ENCODE measurements at regions not wholly inside any gene's neighbourhood (a gene's known extent, or its start where the extent isn't known, plus 50 kb on each side); places are given as distances from the start of the nearest gene placed in this dataset.

DNA sequence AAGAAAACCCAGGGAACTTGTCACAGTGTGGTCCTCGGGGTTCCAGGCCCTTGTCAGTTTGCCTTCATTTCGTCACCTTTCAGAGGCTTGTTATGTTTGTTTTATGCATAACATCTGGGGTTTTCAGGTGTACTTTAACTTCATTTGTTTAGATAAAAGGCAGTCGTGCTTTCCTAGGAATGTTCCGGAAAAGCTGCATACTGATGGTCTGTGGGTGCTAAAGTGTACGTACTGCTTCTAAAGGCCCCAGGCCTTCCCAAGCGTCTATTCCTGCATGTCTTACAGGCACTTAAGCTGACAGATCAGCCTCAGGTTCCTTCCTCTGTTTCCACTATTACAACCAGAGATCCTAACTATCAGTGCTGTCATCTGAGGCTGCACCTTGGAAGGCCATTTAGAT is 95.6 kb upstream of the ANKH start:
- DNase-seq = no peak

DNA sequence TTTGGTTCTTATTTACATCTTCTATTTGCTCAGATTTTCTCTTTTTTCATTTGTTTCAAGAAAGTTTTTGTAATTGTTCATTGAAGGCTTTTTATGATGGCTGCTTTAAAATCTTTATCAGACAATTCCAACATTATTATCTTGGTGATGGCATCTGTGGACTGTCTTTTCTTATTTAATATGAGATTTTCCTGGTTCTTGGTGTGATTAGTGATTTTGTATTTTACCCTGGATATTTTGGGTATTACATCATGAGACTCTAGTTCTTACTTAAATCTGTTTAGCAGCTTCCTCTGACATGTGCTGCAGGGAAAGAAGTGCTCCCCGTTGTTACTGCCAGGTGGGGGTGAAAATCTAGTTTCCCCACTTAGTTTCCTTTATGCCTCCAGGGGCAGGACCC is 94.2 kb upstream of the ANKH start:
- no peak for DNase-seq

DNA sequence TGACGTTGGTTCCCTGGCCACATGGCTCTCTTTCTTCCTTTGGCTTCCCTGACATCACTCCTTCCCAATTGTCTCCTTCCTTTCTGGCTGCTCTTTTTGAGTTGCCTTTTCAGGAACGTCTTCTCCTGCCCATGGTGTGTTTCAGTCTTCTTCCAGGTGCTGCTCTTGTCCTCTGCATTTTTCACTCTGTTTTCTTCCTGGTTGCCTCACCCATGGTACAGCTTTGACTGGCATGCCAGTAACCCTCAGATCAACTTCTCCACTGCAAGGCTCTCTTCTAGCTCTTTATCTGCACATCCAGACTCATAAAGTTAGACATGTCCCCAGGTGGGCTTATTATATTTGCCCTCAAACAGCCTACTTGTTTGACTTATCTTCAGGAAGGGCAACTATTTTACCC is 91.0 kb upstream of the ANKH start:
- DNase-seq = no peak

DNA sequence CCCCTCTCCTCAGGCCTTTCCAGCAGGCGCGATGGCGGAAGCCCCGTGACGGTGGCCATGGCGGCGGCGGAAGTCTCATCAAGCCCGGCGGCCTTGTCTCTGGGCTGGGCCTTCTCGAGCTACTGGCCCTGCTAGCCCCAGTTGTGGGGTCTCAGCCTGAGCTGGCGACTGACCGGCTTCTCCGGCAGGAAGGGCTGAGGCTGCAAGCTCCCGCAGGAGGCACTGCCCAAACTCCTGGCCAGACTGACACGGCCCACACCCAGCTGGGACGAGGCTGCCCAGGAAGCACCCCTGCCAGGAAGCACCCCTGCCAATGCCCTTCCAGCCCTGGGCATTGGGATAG is 88.5 kb upstream of the ANKH start:
- DNase-seq = no peak

DNA sequence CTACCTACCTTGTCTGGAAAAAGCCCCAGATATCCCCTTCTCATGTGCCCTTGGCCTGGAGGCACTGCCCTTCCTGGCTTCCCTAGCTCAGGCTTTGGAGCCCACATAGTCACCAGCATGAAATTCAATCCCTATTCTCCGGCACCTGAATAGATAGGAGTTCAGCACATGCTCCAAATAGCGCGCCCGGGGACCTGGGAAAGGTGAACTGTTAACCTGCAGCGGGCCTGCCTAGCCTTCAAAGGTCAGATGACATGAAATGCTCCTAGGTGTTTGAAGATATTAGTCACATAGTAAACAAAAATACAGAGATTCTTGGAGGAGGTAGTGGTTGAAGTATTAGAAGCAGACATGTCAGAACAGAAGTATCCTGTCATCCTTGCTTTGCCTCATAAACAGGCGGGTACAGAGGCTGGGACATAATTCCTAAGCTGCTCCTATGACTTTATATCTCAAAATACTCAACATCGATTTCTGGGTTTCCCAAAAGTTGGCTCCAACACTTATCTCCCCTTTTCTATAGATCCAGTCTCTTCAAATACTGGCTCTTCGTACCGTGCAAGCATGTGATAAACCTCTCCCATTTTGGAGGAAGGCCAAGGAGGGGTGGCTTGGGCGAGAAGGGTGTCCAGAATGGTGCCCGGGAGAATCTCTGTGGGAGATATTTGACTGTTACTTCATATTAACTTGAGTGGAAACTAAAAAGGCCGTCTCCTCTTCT is 88.0 kb upstream of the ANKH start:
- DNase-seq = no peak

DNA sequence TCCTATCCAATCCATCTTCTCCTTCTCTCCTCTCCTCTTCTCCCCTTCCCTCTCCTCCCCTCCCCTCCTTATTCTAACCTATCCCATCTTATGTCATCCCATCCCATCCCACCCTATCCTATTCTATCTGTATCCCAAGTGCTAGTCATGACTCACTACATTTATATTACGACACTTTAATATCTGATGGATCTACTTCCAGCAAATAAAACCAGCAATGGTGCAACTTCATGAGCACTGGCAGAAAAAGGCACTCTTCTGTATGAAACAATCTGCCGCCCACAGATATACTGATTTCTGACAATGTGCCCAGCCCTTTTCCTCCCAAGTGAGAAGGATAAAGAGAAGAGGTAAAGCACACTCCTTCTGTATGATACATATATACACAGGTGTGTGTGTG is 86.6 kb upstream of the ANKH start:
- DNase-seq = no peak

DNA sequence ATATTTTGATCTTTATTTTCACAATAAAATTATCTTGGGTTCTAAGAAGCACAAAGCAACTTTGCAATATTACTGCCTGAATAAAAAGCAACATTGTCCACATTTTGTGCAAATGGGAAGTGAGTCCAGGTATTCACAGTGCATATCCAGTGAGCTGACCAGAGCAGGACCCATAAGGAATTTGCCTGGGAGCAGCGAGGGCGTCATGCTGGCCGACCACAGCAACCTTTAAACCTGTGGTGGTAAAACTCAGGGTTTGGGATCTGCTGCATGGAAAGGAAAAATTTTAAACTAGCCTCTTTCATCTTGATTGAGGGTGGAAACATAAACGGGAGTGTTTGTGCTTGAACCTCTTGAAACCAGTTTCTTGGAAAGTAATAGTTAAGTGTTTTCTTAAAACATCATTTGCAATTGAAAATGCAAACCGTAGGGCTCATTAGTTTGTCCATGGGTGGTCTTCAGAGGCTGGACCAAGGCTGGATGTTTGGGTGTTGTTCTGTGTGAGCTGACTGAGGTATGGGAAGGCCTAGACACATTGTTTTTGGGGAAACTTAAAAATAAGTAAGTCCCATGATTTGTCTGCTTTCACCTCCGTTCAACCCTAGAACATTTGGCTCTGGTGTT is 85.0 kb upstream of the ANKH start:
- DNase-seq = no peak

DNA sequence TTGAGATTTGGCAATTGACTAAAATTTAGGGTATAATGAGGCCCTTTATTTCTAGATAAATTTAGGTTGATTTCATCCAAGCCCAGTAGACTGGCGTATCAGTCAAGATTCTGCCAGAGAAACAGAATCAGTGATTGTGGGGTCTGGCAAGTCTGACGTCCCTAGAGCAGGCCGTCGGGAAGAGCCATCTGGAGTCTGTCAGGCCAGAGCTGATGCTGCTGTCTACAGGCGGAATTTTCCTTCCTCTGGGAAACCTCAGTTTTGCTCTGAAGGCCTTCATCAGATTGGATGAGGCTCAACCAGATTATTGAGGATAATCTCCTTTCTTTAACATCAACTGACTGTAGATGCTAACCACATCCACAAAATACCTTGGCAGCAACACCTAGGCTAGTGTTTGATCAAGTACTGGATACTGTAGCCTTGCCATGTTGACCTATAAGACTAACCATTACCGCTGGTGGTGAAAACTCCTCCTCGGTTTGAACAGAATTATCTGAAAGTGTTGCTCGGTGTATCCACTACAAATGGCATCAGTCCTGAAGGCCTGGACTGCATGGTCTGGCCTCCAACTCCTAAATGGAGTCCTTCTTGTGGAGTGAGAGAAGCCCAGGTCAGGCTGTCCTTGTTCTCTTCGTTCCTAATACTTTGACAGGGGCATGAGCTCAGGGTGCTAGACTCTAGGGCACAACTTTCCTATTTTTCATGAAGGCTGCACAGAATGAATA is 83.2 kb upstream of the ANKH start:
- no peak for DNase-seq

DNA sequence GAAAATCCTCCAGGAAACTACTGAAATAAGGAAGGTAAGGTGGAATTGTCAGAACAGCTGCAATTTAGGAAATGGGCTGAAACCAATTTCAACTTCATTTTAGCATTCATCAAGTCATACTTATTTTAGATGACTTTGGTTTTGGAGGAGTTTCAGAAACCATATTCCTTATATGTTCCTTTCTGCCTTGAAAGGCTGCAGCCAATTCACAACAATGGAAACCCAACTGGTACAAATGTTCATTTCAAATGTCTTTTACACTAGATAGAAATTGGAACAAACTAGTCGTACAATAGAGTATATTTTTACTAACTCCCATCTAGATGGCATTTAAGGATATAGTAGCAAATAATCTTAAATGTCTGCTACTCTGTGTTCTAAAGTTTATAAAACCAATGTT is 82.6 kb upstream of the ANKH start:
- no peak for DNase-seq

DNA sequence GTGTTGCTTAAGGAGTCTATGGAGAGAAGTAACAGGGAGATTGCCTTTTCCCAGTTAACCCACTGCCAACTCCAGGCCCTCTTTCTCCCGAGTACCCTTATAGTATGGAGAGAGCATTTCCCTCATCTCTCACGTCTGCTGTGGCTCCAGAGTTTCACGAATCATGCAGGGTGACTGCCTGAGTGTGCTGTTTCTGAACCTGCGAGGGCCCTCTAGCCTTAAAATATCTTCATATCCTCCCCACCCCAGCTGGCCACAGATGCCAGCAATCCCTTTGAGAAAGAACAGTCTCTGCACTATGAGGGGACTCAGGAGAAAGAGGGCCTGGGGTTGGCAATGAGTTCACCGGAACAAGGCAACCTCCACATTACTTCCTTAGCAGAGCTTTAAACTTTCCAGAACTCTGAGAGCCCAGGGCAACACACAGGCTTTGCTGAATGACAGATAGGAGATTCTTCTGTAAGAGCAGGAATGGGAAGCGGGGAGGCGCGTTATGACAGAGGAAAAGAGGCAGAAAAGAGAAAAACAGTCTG is 81.6 kb upstream of the ANKH start:
- no peak for DNase-seq

DNA sequence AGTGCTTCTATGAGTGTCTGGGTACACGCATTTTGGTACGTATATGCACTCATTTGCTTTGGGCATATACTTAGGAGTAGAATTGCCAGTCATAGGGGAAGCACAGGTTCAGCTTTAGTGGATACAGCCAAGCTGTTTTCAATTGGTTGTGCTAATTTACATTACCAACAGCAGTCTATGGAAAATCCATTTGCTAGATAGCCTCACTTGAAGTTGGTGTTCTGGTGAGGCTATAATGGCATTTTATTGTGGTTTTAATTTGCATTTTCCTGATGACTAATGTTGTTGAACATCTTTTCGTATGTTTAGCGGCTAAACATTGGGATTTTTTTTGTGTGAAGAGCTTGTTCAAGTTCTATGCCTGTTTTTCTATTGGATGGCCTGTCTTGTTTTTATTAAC is 76.8 kb upstream of the ANKH start:
- DNase-seq = no peak

DNA sequence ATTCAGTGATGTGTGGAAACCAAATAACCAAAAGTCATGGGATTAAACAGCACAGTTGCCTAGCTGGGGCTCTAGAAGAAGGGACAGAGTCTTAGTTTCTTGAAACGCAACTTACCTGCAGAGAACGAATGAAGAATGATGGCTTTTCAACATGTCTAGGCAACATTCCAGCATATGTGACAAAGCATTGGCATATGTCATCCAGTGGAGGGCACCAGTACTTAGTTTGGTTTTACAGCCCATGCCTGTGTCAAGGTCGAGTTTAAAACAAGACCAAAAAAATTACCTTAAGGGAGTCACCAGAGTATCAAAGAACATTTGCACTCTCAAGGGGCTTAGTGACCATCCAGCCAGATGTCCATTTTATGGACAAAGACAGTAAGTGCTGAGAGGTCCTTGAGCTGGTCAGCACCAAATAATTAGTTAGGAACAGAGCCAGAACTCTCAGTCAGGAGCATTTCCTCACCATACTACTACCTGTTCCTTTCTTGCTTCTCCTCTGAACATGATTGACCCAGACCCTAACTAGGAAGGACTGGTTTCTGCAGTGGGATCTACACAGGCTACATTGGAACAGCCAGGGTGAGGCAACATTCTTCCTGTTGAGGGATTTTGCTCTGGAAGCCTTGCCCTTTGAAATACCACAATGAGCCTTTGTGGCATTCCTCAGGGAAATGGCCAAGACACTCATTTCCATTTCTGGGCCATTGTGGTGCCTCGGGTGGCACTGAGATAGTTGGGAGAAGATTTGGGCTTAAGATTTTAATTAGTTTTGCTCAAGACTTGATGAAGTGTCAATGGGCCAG is 75.4 kb upstream of the ANKH start:
- no peak for DNase-seq

DNA sequence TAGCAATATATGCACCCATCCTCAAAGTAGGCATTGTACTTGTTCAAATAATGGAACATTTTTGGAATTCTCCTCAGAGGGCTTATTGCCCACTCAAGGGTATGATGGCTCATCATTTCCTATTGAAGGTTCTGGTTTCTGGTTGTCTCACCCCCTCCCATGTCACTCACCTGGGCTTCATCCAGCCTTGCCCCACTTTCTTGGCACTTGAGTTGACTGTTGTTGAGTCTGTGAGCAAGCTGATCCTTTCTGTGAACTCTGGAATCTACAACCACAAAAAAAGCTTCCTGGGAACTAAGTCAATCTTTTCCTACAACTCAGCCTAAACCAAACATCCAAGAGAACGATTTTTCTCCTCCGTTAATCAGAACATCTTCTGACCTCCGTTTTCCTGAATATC is 73.9 kb upstream of the ANKH start:
- DNase-seq = no peak

DNA sequence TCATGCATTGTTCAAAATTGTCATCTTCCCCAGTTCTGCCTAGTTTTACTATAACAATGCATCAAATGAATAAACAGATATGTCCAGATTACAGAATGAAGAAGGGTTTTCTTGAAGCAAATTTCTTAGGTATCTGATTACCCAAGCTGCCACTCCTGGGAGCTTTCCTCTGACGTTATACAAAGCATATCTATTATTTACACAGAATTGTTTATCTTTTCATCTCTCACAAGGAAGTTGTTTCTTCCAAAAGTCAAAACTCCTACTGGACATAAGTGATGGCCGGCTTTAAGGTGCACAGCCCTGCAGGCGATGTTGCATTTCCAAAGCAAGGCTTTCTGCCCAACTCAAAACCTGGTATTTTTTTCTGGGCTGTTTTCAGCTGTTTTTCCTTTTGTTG is 73.4 kb upstream of the ANKH start:
- no peak for DNase-seq

DNA sequence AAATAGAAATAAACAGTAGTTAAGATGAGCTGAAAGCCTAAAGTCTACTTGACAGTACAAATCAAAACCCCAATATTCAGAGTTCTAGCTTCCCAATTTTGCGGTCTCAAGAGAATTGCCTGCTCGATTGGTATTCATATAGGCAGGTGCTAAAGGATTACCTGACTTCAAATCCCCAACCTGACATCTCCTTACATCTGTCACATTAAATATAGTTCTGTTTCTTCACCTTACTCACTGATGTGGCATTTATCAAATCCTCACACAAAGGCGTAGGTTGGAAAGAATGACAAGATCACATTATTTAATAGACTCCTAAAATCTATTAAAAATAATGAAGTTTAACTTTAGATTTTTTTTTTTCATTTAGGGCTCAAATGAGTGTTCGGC is 72.8 kb upstream of the ANKH start:
- DNase-seq = no peak

DNA sequence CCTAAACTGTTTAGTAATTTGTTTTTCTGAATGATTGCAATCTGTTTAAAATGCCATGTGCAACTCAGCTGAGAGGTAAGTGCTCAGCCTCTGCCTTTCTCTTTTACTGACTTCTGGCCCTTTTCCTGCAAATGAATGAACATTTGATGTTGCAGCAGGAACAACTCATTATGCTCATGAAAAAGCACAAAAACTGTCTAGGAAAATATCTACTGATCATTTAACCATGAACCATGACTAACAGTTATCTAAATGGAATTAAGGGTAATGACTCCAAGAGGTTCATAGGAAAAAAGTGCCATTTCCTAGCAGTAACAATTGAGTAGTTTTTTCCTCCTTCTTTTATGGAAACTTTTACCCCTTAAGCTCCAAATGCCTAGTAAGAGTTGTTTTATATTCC is 70.6 kb upstream of the ANKH start:
- DNase-seq = no peak

DNA sequence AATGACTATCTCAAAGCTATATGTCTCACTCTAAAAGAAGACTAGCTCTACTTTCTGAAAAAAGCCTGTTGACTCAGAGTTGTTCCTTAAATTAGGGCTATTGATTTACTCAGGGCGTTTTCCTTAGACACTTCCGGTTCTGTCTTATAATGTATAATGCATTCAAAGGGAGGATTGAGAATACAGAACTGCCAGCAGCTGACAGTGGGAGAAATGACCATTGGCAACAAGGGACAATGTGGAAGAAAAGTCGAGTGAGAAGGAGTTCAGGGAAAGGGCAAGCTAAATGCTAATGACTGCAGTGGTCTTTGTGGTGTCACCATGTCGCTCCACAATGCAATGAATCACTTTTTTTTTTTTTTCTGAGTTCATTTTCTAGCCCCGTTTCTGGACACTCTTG is 65.7 kb upstream of the ANKH start:
- no peak for DNase-seq

DNA sequence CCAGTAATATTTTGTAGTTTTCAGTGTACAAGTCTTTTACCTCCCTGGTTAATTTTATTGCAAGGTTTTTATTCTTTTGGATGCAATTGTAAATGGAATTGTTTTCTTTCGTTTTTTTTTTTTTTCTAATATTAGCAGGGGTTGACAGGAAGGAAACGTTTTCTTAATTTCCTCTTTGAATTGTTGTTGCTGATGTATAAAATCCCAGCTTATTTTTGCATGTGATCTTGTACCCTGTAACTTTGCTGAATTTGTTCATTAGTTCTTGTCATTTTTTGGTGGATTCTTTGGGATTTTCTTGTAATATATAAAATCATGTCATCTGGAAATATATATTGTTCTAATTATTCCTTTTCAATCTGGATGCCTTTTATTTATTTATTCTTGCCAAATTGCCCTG is 65.0 kb upstream of the ANKH start:
- DNase-seq = no peak

DNA sequence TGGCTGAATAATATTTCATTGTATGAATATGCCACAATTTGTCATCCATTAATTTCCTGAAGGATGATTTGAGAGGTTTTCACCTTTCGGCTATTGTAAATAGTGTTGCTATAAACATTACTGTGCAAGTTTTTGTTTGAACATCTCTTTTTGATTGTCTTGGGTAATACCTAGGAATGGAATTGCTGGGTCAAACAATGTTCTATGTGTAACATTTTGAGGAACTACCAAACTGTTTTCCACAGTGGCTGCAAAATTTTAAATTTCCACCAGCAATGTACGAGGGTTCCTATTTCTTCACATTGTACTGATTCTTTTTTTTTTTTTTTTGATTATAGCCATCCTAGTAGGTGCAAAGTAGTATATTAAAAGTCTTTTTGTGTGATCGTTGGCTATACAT is 63.8 kb upstream of the ANKH start:
- no peak for DNase-seq

DNA sequence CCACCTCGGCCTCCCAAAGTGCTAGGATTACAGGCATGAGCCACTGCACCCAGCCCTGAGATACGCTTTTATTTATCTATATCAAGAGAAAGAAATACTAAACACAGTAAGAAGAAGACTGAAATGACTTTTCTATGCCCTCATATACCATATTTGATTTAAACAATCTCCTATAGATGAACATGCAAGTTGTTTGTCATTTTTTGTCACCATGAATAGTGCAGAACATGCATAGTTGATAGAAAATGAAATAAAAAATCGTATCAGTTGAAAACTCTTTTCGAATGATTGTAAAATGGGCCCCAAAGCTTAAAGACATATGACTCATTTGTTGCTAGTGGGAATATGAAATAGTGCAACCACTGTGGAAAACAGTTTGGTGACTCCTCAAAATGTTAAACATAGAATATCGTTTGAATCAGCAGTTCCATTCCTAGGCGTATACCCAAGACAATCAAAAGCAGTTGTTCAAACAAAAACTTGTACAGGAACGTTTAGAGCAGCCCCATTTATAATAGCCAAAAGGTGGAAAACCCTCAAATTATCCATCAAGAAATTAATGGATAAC is 61.4 kb upstream of the ANKH start:
- DNase-seq = no peak

DNA sequence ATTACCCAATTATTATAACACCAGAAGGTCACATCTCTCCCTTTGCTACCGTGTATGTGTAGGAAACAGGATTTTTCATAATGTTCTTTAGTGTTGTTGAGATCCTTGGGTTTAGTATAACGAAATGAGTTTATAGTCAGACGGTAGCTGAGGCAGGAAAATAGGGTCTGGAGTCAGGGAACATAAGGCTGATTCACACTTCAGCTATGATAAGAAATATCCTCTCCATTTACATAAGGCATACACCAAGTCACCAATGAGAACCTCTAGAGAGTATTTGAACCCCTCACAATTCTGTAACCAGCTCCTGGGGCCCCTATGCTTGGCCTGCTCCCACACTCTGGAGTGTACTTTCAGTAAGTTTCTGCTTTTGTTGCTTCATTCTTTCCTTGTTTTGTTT is 58.9 kb upstream of the ANKH start:
- DNase-seq = no peak

DNA sequence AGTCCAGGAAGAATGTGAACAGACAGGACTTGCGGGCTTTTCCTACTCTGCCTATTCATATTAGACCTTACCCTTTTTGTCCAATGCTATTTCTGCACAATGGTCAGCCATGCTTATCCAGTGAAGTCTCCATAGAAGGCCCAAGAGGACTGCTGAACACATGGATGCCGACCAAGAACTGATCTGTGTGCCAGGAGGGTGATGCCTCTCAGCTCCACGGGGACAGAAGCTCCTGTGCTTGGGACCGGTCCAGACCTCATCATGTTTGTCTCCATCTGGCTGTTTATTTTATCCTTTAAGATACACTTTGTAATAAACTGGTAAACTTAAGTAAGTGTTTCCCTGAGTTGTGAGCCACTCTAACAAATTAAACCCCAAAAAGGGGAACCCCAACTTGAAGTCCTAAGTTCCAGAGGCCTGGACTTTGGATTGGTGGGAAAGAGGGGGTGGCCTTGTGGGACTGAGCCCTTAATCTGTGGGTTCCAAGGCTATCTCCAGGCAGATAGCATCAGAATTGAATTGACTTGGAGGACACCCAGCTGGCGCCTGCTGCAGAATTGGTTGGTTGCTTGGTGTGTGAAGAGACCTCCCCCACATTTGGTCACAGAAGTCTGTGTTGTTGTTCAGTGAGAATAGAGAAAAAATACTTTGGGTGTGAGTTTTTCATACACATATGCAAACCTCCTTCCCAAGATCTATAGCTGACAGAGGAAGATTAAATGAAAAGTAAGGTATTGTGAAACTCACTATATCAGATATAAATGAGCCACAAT is 57.9 kb upstream of the ANKH start:
- no peak for DNase-seq
